HG02763 (cell line): ENCODE measurements at regions not wholly inside any gene's neighbourhood (a gene's known extent, or its start where the extent isn't known, plus 50 kb on each side); places are given as distances from the start of the nearest gene placed in this dataset.

ENCODE experiments used
- ATAC-seq: cut with Tn5 transposase; IDR thresholded peaks from one replicate; pipeline ENCODE4 v1.9.1; 2021; ENCODE audit warnings: mild to moderate bottlenecking, moderate library complexity; ENCODE audit not compliant: unreplicated experiment

GRCh38 chr2:71896385-71897136 is 251.1 kb downstream of the CYP26B1 start:
- no peak for ATAC-seq

GRCh38 chr2:71895320-71896161 is 252.1 kb downstream of the CYP26B1 start:
- ATAC-seq, result no peak

- no peak for ATAC-seq
Observed at GRCh38 chr2:71894261-71894660, 253.4 kb downstream of the CYP26B1 start.

GRCh38 chr2:71893646-71894045 is 254.0 kb downstream of the CYP26B1 start:
- ATAC-seq, result no peak

- ATAC-seq, result no peak
Observed at GRCh38 chr2:71892896-71893295, 254.8 kb downstream of the CYP26B1 start.

GRCh38 chr2:71892423-71892730 is 255.3 kb downstream of the CYP26B1 start:
- no peak for ATAC-seq

GRCh38 chr2:71891719-71892422 is 255.8 kb downstream of the CYP26B1 start:
- ATAC-seq, result no peak

GRCh38 chr2:71891155-71891554 is 256.5 kb downstream of the CYP26B1 start:
- no peak for ATAC-seq

GRCh38 chr2:71889759-71890684 is 257.6 kb downstream of the CYP26B1 start:
- no peak for ATAC-seq

- ATAC-seq, result no peak
Observed at GRCh38 chr2:71888751-71889445, 258.8 kb downstream of the CYP26B1 start.

GRCh38 chr2:71887196-71887595 is 260.5 kb downstream of the CYP26B1 start:
- ATAC-seq, result no peak

GRCh38 chr2:71886241-71886640 is 261.4 kb downstream of the CYP26B1 start:
- ATAC-seq, result no peak

GRCh38 chr2:71884303-71885042 is 263.2 kb downstream of the CYP26B1 start:
- ATAC-seq, result no peak

GRCh38 chr2:71882949-71883472 is 264.7 kb downstream of the CYP26B1 start:
- no peak for ATAC-seq

GRCh38 chr2:71882236-71882946 is 265.3 kb downstream of the CYP26B1 start:
- no peak for ATAC-seq

- ATAC-seq, result no peak
Observed at GRCh38 chr2:71880846-71881610, 266.6 kb downstream of the CYP26B1 start.

- ATAC-seq, result no peak
Observed at GRCh38 chr2:71880287-71880686, 267.4 kb downstream of the CYP26B1 start.
